Eye (tissue), 1 donor: ENCODE measurements at regions not wholly inside any gene's neighbourhood (a gene's known extent, or its start where the extent isn't known, plus 50 kb on each side); places are given as distances from the start of the nearest gene placed in this dataset.

Experiments used
- DNase-seq: peaks from one replicate; pipeline ENCODE4 v3.0.0-alpha.2; 2015

DNA sequence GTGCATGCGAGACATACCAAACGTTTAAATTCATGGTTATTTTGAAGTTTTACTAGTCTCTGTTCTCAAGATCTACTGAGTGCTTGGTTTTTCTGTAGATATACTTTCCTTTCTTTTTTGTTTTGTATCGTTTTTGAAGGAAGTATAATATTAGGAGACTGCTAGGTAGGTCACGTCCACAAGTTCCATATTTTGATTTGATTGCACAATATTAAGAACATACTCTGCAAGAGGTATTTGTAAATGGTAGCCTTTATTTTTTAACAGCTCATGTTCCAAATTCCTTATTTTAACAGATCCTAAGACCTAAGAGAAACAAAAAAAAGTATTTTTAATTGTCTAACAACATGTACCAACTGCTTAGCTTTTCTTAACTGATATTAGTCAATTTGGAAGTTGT is 156.7 kb downstream of the SERPINI1 start:
- DNase-seq = no peak

GRCh38 chr3:167887096-167887495 is 151.6 kb downstream of the SERPINI1 start:
- peak; percentile 9 for DNase-seq

DNA sequence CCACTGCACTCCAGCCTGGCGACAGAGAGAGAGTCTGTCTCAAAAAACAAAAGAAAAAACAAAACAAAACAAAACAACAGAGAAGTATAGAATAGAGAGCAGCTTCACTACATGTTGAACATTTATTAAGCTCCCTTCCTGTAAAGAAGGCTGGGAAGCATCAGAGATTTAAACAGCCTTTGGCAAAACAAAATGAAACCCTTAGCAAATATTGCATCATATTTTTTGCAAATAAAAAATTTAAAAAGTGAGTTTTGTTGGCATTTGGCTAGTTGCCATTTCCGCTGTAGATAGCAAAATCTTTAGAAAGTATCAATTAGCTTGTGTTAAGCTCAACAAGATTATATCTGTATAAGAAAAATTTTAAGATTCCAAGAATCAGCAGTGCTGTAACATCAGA is 151.2 kb downstream of the SERPINI1 start:
- no peak for DNase-seq

DNA sequence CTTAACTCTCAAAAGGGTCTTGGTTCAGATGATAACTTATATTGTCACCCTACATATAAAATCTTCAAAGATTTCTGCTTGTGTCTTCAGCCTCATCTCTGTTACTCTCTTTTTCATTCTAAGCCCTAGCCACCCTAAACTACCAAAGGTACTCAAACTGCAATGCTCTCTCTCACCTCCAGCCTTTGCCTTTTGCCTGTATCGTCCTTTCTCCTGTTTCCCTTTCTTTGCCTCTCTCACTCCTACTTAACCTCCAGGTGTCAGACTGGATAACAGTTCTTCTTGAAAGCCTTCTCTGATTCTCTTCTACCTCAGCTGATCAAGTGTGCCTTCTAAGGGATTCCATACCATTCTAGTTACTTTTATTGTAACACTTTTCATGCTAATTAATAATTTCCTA is 149.8 kb downstream of the SERPINI1 start:
- DNase-seq = no peak

- no peak for DNase-seq
Observed at GRCh38 chr3:167884481-167884880, 149.0 kb downstream of the SERPINI1 start.

GRCh38 chr3:167883452-167883851 is 147.9 kb downstream of the SERPINI1 start:
- DNase-seq = no peak

GRCh38 chr3:167882057-167882667 is 146.6 kb downstream of the SERPINI1 start:
- peak; percentile 70 for DNase-seq

DNA sequence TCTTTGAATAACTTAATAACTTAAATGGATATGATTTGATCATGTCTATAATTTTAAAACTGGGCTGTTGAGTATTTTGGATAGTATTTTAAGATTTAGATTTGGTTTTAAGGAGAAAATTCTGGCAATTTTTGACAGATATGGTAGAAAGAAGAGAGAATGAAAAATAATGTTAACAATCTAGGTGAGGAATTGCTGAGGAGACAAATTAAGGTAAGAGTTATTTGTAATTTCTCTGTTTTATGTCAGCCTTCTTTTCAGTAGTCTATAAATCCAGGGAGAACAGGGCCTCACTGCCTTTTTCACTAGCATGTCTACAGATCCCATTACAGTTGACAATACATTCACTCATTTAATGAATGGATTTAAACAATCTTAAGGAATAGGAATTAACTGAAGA is 144.7 kb downstream of the SERPINI1 start:
- DNase-seq = no peak

- peak; percentile 14 for DNase-seq
Observed at GRCh38 chr3:167876620-167877281, 141.2 kb downstream of the SERPINI1 start.
